T-helper 1 cell treated with Interleukin-12 subunit alpha and Interleukin-12 subunit beta and Interleukin-4 antibody, amounts not matched to agents 30 μg/mL and 1 μg/mL, for 36 hours (primary cell): ENCODE measurements at regions not wholly inside any gene's neighbourhood (a gene's known extent, or its start where the extent isn't known, plus 50 kb on each side); places are given as distances from the start of the nearest gene placed in this dataset.

ENCODE experiments used
- H3K27ac Mint-ChIP-seq: one replicate; pipeline ENCODE4 v1.8.0; 2021; ENCODE audit warnings: mild to moderate bottlenecking, mixed read lengths
- H3K27me3 Mint-ChIP-seq: one replicate; pipeline ENCODE4 v1.8.0; 2021; ENCODE audit warnings: low read depth, mixed read lengths
- H3K36me3 Mint-ChIP-seq: one replicate; pipeline ENCODE4 v1.8.0; 2021; ENCODE audit warnings: low read depth, mixed read lengths
- H3K4me1 Mint-ChIP-seq: one replicate; pipeline ENCODE4 v1.8.0; 2021; ENCODE audit warnings: low read depth, mixed read lengths
- H3K4me3 Mint-ChIP-seq: one replicate; pipeline ENCODE4 v1.8.0; 2021; ENCODE audit warnings: mild to moderate bottlenecking, moderate library complexity, mixed read lengths
- H3K9me3 Mint-ChIP-seq: one replicate; pipeline ENCODE4 v1.8.0; 2021; ENCODE audit warnings: mixed read lengths

GRCh38 chr11:103825469-103825868, 211.0 kb upstream of the DDI1 start:
- no peaks in the 10 kb centered on the region for H3K4me1 Mint-ChIP-seq
- no peak overlapping the region for H3K4me3 Mint-ChIP-seq
- no peaks in the 10 kb centered on the region for H3K27me3 Mint-ChIP-seq
- H3K9me3 Mint-ChIP-seq, result peaks cover 3% of the 10 kb centered on the region
- H3K36me3 Mint-ChIP-seq, result no peaks in the 10 kb centered on the region
- no peak overlapping the region for H3K27ac Mint-ChIP-seq

DNA sequence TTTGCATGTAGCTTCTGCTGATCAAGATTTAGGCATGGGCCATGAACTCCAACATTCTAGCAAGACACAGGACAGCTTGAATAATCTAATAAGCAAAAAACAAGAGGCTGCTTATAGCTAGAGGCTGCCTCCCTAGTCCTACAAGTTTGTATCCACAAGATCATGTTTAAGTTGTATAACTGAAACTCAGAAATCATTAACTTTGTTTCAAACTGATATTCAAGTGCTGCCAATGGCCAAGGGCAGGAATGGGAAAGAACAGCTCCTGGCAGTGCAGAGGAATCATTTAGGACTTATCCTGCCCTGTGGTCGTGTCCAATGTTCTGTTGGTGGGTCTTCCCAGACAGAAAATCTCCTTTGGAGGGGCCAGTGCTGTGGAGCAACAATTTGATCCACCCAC, 209.6 kb upstream of the DDI1 start:
- H3K4me1 Mint-ChIP-seq, result no peaks in the 10 kb centered on the region
- no peaks in the 10 kb centered on the region for H3K27me3 Mint-ChIP-seq
- H3K36me3 Mint-ChIP-seq, result no peaks in the 10 kb centered on the region
- H3K9me3 Mint-ChIP-seq, result peaks cover 3% of the 10 kb centered on the region
- H3K27ac Mint-ChIP-seq, result no peak overlapping the region
- H3K4me3 Mint-ChIP-seq, result no peak overlapping the region

- H3K4me3 Mint-ChIP-seq, result no peak overlapping the region
- peaks cover 3% of the 10 kb centered on the region for H3K9me3 Mint-ChIP-seq
- no peaks in the 10 kb centered on the region for H3K4me1 Mint-ChIP-seq
- no peaks in the 10 kb centered on the region for H3K36me3 Mint-ChIP-seq
- no peak overlapping the region for H3K27ac Mint-ChIP-seq
- H3K27me3 Mint-ChIP-seq, result no peaks in the 10 kb centered on the region
Measured at GRCh38 chr11:103829596-103829995, 206.8 kb upstream of the DDI1 start.

- no peaks in the 10 kb centered on the region for H3K4me1 Mint-ChIP-seq
- no peak overlapping the region for H3K4me3 Mint-ChIP-seq
- peaks cover 3% of the 10 kb centered on the region for H3K9me3 Mint-ChIP-seq
- H3K36me3 Mint-ChIP-seq, result no peaks in the 10 kb centered on the region
- H3K27ac Mint-ChIP-seq, result no peak overlapping the region
- H3K27me3 Mint-ChIP-seq, result no peaks in the 10 kb centered on the region
Measured at GRCh38 chr11:103830205-103830604, 206.2 kb upstream of the DDI1 start.

- H3K9me3 Mint-ChIP-seq, result peaks cover 3% of the 10 kb centered on the region
- H3K36me3 Mint-ChIP-seq, result no peaks in the 10 kb centered on the region
- no peaks in the 10 kb centered on the region for H3K4me1 Mint-ChIP-seq
- H3K27ac Mint-ChIP-seq, result no peak overlapping the region
- H3K27me3 Mint-ChIP-seq, result no peaks in the 10 kb centered on the region
- no peak overlapping the region for H3K4me3 Mint-ChIP-seq
Measured at GRCh38 chr11:103832762-103833161, 203.7 kb upstream of the DDI1 start.

DNA sequence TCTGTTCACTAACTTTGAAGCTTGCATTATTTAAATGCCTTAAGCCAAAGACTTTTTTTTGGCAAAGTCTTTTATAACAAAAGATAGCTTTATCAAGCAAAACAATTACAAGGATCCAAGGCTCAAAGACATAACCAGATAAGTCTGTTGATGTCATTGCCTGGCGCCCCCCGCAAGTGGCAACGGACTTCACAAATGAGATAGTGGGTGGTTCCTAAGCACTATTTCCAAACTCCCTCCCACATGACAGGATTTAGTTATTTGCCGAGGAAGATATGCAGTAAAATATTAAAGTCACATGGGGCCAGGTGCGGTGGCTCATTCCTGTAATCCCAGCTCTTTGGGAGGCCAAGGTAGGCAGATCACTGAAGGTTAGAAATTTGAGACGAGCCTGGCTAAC, 194.2 kb upstream of the DDI1 start:
- H3K36me3 Mint-ChIP-seq, result no peaks in the 10 kb centered on the region
- peaks cover 2% of the 10 kb centered on the region for H3K4me1 Mint-ChIP-seq
- H3K4me3 Mint-ChIP-seq, result no peak overlapping the region
- no peak overlapping the region for H3K27ac Mint-ChIP-seq
- no peaks in the 10 kb centered on the region for H3K9me3 Mint-ChIP-seq
- no peaks in the 10 kb centered on the region for H3K27me3 Mint-ChIP-seq

GRCh38 chr11:103842795-103843194, 193.6 kb upstream of the DDI1 start:
- Mint-ChIP-seq H3K36me3 (no peaks in the 10 kb centered on the region), H3K27ac (no peak overlapping the region), H3K9me3 (no peaks in the 10 kb centered on the region), H3K27me3 (no peaks in the 10 kb centered on the region), H3K4me3 (no peak overlapping the region), H3K4me1 (peaks cover 2% of the 10 kb centered on the region)

DNA sequence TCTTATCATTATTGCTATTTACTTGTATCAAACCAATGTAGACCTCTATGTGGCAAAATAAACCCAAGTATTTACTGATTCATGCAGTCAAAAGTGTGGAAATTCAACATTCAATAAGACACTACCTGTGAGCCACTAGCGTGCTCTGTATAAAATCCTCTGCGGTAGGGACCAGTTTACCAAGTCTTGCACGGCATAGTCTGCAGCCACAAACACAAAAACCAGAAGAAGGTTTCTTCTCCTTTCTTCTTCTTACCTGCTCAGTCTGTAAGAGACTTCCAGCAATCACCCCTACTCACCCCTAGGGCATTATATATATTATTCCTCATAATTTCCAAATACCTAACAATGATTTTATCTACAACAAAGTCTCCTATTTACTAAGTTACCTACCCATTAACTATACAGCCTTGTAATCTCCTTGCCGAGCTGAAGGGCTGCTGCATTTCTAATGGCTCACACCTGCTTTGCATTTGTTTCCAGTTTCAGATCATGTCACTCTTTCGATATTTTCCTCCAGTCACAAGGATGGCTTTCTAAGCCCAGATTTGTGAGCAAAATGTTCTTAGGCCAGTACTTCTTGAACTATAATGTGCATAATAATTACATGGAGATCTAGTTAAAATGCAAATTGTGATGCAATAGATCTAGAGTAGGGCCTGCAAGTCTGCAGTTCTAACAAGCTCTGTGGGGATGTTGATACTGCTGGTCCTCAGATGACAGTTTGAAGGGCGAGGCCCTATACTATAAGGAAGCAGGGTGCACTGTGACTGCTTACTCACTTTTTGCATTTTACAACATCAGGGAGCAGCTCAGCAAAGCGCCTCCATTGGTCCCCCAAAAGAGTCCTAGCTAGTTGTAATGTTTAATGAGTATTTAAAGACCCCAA, 191.9 kb upstream of the DDI1 start:
- Mint-ChIP-seq H3K9me3 (no peaks in the 10 kb centered on the region), H3K36me3 (no peaks in the 10 kb centered on the region), H3K4me3 (no peak overlapping the region), H3K27ac (no peak overlapping the region), H3K4me1 (peaks cover 2% of the 10 kb centered on the region), H3K27me3 (no peaks in the 10 kb centered on the region)

DNA sequence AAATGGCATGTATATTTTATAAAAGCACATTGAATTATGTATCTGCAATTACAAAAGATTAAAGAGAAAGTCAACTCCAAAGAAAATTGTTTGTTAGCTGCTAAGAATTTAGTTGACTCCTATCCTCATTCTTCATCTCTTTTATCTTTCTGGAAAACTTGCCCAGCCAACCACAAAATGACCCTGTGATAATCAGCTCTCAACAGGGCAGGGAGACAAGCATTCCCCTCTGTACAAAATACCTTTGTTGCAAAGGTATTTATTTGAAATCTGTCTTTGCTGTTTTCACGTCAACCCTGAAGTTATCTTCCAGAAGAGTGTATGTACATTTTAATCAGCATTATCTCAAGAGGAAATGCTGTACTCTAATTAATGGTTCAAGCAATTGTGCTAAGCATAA, 191.1 kb upstream of the DDI1 start:
- Mint-ChIP-seq H3K27me3 (no peaks in the 10 kb centered on the region), H3K27ac (no peak overlapping the region), H3K4me3 (no peak overlapping the region), H3K9me3 (no peaks in the 10 kb centered on the region), H3K4me1 (peaks cover 2% of the 10 kb centered on the region), H3K36me3 (no peaks in the 10 kb centered on the region)

DNA sequence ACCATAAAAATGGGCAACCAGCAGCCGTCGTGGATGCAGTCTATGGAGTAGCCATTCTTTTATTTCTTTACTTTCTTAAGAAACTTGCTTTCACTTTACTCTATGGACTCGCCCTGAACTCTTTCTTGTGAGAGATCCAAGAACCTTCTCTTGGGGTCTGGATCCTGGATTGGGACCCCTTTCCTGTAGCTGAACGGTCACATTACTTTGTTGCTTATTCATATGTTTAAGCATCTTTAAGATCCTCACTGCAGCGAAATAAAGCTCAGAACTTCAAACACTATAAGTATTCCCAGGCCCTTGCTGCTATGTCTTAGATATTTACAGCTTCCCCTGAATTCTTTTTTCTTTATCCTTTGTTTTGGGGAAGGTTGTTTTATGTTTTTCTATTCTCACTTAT, 187.8 kb upstream of the DDI1 start:
- no peak overlapping the region for H3K4me3 Mint-ChIP-seq
- no peaks in the 10 kb centered on the region for H3K36me3 Mint-ChIP-seq
- no peaks in the 10 kb centered on the region for H3K9me3 Mint-ChIP-seq
- no peak overlapping the region for H3K27ac Mint-ChIP-seq
- H3K27me3 Mint-ChIP-seq, result no peaks in the 10 kb centered on the region
- H3K4me1 Mint-ChIP-seq, result peaks cover 2% of the 10 kb centered on the region

GRCh38 chr11:103849366-103849765, 187.1 kb upstream of the DDI1 start:
- H3K27me3 Mint-ChIP-seq, result no peaks in the 10 kb centered on the region
- no peaks in the 10 kb centered on the region for H3K9me3 Mint-ChIP-seq
- peaks cover 2% of the 10 kb centered on the region for H3K4me1 Mint-ChIP-seq
- no peak overlapping the region for H3K4me3 Mint-ChIP-seq
- H3K27ac Mint-ChIP-seq, result no peak overlapping the region
- no peaks in the 10 kb centered on the region for H3K36me3 Mint-ChIP-seq

- peaks cover 2% of the 10 kb centered on the region for H3K4me1 Mint-ChIP-seq
- H3K27ac Mint-ChIP-seq, result no peak overlapping the region
- H3K27me3 Mint-ChIP-seq, result no peaks in the 10 kb centered on the region
- H3K4me3 Mint-ChIP-seq, result no peak overlapping the region
- no peaks in the 10 kb centered on the region for H3K36me3 Mint-ChIP-seq
- no peaks in the 10 kb centered on the region for H3K9me3 Mint-ChIP-seq
Measured at GRCh38 chr11:103850419-103851165, 185.8 kb upstream of the DDI1 start.

- Mint-ChIP-seq H3K27ac (no peak overlapping the region), H3K4me1 (peaks cover 2% of the 10 kb centered on the region), H3K9me3 (no peaks in the 10 kb centered on the region), H3K36me3 (no peaks in the 10 kb centered on the region), H3K4me3 (no peak overlapping the region), H3K27me3 (no peaks in the 10 kb centered on the region)
Measured at GRCh38 chr11:103851166-103851651, 185.2 kb upstream of the DDI1 start.
